Lower leg skin (tissue), 4 donors: ENCODE measurements at regions not wholly inside any gene's neighbourhood (a gene's known extent, or its start where the extent isn't known, plus 50 kb on each side); places are given as distances from the start of the nearest gene placed in this dataset.

Experiments used
- DNase-seq, 2 donors: peaks; one replicate each; pipeline ENCODE4 v3.0.0-alpha.2; 2019; ENCODE audit warnings: low spot score in 2 of 2
- H3K4me3 ChIP-seq: fragments of 200-600 bp; sonication (generic); 2 replicates; pipeline ENCODE4 v1.5.1; 2017; ENCODE audit warnings: mild to moderate bottlenecking, low read depth; ENCODE audit not compliant: poor library complexity, severe bottlenecking
- POLR2A ChIP-seq, 2 donors: fragments of 450-650 bp; IDR thresholded peaks; one replicate each; pipeline ENCODE4 v1.6.1; 2016 to 2017; ENCODE audit warnings: antibody characterized with exemption in 2 of 2, mild to moderate bottlenecking in 1 of 2, moderate library complexity in 1 of 2
- WGBS, 2 donors: methylation state at CpG; one replicate each; pipeline ENCODE4 v1.1.5; 2018; 5-methylcytosine and 5-hydroxymethylcytosine counted together
- intact Hi-C: fragments of 100-400 bp; cut with DNase I; formaldehyde crosslinking; loops from one replicate; pipeline ENCODE4 v1.15.0; 2023; ENCODE audit warnings: low total_unique reads
- TF ChIP-seq, protein P1 (sequence below), 3 donors: fragments of 450-650 bp; IDR thresholded peaks; one replicate each; pipeline ENCODE4 v1.5.1; 2016; ENCODE audit warnings: antibody characterized with exemption in 3 of 3, mild to moderate bottlenecking in 3 of 3, moderate library complexity in 2 of 3

DNA sequence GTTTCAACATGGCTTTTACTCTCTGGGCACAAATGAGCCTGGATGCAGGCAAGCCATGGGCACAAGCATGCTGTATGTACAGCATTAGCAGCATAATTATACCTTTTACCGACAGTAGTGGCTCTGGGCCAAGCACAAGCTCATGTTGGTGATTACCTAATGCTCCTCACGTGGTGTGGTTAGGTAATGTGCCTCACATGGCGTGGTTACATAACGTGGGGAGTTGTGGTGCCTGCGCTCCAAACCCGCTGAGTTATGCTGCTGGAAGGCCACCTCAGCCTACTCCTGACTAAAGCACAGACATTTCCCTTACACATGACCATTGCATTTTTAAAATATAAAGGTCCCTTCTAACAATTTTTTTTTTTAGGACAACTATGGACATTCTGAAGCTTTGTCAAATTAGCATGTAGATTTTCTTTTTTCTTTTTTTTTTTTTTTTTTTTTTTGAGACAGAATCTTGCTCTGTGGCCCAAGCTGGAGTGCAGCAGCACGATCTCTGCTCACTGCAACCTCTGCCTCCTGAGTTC is 794.0 kb downstream of the EFNA5 start:
- peak in 1 of 2 donors; percentile 64 for DNase-seq
- WGBS, 2 donors, result 82 to 90% methylated on average over 7 of the region's 7 CpGs
- intact Hi-C loops, result no loop called here
- TF ChIP-seq POLR2A (IDR thresholded peaks at IDR 0.05), result no peak
- TF ChIP-seq, protein P1, sequence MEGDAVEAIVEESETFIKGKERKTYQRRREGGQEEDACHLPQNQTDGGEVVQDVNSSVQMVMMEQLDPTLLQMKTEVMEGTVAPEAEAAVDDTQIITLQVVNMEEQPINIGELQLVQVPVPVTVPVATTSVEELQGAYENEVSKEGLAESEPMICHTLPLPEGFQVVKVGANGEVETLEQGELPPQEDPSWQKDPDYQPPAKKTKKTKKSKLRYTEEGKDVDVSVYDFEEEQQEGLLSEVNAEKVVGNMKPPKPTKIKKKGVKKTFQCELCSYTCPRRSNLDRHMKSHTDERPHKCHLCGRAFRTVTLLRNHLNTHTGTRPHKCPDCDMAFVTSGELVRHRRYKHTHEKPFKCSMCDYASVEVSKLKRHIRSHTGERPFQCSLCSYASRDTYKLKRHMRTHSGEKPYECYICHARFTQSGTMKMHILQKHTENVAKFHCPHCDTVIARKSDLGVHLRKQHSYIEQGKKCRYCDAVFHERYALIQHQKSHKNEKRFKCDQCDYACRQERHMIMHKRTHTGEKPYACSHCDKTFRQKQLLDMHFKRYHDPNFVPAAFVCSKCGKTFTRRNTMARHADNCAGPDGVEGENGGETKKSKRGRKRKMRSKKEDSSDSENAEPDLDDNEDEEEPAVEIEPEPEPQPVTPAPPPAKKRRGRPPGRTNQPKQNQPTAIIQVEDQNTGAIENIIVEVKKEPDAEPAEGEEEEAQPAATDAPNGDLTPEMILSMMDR (IDR thresholded peaks at IDR 0.05), result no peak
- H3K4me3 ChIP-seq, result no peak overlapping the region

DNA sequence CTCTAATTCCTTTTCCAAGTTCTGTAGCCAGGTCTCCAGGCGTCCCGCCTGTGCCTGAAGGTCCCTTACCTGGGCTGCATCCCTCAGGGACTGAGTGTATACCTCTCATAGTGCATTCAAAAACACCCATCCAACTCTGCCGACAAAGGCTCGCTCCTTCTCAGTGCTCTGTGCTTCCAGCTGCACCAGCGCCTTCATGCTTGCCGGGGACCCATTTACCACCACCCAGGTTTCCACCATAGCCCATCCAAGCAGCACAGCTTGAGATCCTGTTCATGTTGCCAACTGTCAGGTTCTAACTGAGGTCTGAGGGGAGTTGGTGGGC is 794.5 kb downstream of the EFNA5 start:
- WGBS, 2 donors, result 97 to 99% methylated on average over 6 of the region's 6 CpGs
- intact Hi-C loops, result no loop called here
- peak in 1 of 2 donors; percentile 71 for DNase-seq
- TF ChIP-seq POLR2A (IDR thresholded peaks at IDR 0.05), result no peak
- TF ChIP-seq, protein P1 (IDR thresholded peaks at IDR 0.05), result no peak
- no peak overlapping the region for H3K4me3 ChIP-seq

DNA sequence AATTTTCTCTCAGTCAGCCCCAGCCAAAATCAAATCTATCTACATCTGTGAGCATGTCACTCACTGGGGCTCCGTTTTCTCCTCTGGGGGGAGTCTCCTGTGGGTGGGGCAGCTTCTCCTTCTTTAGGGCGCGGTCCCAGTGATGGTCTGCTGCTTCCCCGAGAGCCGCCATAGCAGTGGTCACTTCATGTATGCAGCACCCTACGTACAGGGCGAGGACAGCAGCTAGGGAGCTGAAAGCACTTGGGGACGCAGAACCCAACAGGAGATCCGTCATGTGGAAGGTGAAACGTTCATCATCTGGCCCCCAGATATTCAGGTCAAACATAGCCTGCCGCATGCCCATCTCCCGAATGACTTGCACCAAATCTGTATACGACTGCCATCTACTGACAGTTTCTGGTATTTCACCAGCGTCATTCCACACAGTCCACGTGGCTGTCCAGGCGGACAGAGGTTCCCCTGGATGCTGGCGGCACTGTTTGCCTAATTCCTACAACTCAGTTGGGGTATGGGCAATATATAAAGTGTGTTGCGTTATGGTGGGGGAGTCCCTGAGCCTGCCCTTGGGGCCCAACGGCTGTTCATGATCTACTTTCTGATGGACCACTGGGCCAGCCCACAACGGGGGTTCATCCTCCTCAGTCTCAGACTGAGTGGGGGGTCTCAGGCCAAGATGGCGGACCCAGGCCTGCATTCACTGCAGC is 795.0 kb downstream of the EFNA5 start:
- no peak overlapping the region for H3K4me3 ChIP-seq
- whole genome bisulfite sequencing, 2 donors, result 90% methylated on average over 21 of the region's 21 CpGs
- TF ChIP-seq, protein P1 (IDR thresholded peaks at IDR 0.05), result no peak
- TF ChIP-seq POLR2A (IDR thresholded peaks at IDR 0.05), result no peak
- no peak for DNase-seq
- intact Hi-C loops, result no loop called here

DNA sequence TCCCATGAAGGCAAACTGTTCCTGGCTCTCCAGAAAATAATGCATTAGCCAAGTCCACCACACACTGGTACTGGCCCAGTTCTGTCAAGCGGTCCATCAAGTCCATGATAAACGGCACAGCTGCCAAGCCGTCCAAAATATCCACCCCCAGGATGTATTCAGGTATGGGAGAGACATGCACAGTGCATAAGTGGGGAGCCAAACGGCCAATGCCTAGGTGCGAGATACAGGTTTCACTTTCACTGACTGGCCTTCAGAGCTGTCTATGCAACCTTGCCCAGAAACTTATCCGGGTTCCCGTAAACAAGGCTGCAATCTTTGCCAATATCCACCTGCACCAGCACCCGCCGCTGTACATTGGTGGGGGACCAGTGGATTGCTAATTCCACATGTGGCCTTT is 795.8 kb downstream of the EFNA5 start:
- DNase-seq, result peak in 1 of 2 donors; percentile 57
- 87 to 91% methylated on average over 8 to 9 of the region's 9 CpGs for WGBS, 2 donors
- intact Hi-C loops, result no loop called here
- no peak for TF ChIP-seq POLR2A (IDR thresholded peaks at IDR 0.05)
- TF ChIP-seq, protein P1 (IDR thresholded peaks at IDR 0.05), result no peak
- H3K4me3 ChIP-seq, result no peak overlapping the region

DNA sequence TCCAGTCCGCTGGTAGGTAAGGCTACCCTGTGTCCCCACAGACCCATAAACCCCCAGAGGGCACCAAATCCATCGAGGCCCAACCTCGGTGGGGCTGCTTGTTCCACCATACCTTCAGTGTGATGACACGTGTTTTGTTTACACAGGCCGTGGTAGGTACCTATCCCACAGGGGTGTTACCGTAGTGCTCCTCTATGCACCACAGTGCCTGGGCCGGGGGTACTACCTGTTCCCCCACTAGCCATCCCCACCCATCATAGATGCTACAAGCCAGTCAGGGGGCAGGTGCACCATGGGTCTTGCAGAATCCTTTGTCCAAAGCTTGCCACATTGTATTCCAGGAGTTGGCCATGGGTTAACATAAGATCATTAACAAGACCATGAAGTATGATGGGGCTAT is 796.2 kb downstream of the EFNA5 start:
- WGBS, 2 donors, result 96 to 98% methylated on average over 7 of the region's 7 CpGs
- TF ChIP-seq, protein P1 (IDR thresholded peaks at IDR 0.05), result no peak
- no peak for TF ChIP-seq POLR2A (IDR thresholded peaks at IDR 0.05)
- DNase-seq, result no peak
- intact Hi-C loops, result no loop called here
- no peak overlapping the region for H3K4me3 ChIP-seq

DNA sequence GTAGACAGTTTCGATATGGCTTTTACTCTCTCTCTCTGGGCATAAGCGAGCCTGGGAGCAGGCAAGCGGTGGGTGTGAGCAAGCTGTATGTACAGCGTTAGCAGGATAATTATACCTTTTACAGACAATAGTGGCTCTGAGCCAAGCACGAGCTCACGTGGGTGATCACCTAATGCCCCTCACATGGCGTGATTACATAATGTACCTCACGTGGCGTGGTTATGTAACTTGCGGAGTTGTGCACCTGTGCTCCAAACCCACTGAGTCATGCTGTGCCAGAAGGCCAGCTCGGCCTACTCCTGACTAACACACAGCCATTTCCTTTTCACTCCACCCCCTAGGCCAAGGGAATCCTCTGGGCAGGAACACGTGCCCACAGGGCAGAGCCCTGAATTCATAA is 797.2 kb downstream of the EFNA5 start:
- intact Hi-C loops, result no loop called here
- DNase-seq, result peak; percentile 55 to 87

More for the DNA sequence above, 797.2 kb downstream of the EFNA5 start:
- TF ChIP-seq, protein P1 (IDR thresholded peaks at IDR 0.05), result no peak
- TF ChIP-seq POLR2A (IDR thresholded peaks at IDR 0.05), result no peak
- 69 to 76% methylated on average over 10 to 12 of the region's 12 CpGs for WGBS, 2 donors
- H3K4me3 ChIP-seq, result no peak overlapping the region
